ENCODE measurements at regions not wholly inside any gene's neighbourhood (a gene's known extent, or its start where the extent isn't known, plus 50 kb on each side); places are given as distances from the start of the nearest gene placed in this dataset.

- no peak overlapping the region for H3K27ac ChIP-seq
- TF ChIP-seq CTCF (conservative IDR thresholded peaks at IDR 0.05), result no peak
These were observed 254.9 kb downstream of the TJP1 start for GRCh38 chr15:29567336-29567735.

- no peak for TF ChIP-seq CTCF (conservative IDR thresholded peaks at IDR 0.05)
These were observed 255.4 kb downstream of the TJP1 start for GRCh38 chr15:29566914-29567313.

GRCh38 chr15:29563112-29563511 is 259.2 kb downstream of the TJP1 start:
- H3K27ac ChIP-seq, result no peak overlapping the region
- no peak for TF ChIP-seq CTCF (conservative IDR thresholded peaks at IDR 0.05)

More at GRCh38 chr15:29566914-29567313, 255.4 kb downstream of the TJP1 start:
- no peak overlapping the region for H3K27ac ChIP-seq

GRCh38 chr15:29560896-29561295 is 261.4 kb downstream of the TJP1 start:
- no peak for TF ChIP-seq CTCF (conservative IDR thresholded peaks at IDR 0.05)
- no peak overlapping the region for H3K27ac ChIP-seq

- H3K27ac ChIP-seq, result no peak overlapping the region
- no peak for TF ChIP-seq CTCF (conservative IDR thresholded peaks at IDR 0.05)
These were observed 264.0 kb downstream of the TJP1 start for GRCh38 chr15:29558261-29558660.

- H3K27ac ChIP-seq, result no peak overlapping the region
- TF ChIP-seq CTCF (conservative IDR thresholded peaks at IDR 0.05), result no peak
These were observed 265.1 kb downstream of the TJP1 start for GRCh38 chr15:29557171-29557570.

GRCh38 chr15:29556380-29556779 is 265.9 kb downstream of the TJP1 start:
- H3K27ac ChIP-seq, result no peak overlapping the region
- no peak for TF ChIP-seq CTCF (conservative IDR thresholded peaks at IDR 0.05)

- H3K27ac ChIP-seq, result no peak overlapping the region
- no peak for TF ChIP-seq CTCF (conservative IDR thresholded peaks at IDR 0.05)
These were observed 267.7 kb downstream of the TJP1 start for GRCh38 chr15:29554531-29554930.

All from VCaP (cell line).